ENCODE measurements at regions not wholly inside any gene's neighbourhood (a gene's known extent, or its start where the extent isn't known, plus 50 kb on each side); places are given as distances from the start of the nearest gene placed in this dataset.

- Mint-ChIP-seq H3K27me3 (no peaks in the 10 kb centered on the region), H3K4me1 (no peaks in the 10 kb centered on the region), H3K9me3 (peaks cover 5% of the 10 kb centered on the region), H3K36me3 (ENCODE audit: low read depth) (no peaks in the 10 kb centered on the region), H3K4me3 (no peak overlapping the region), H3K27ac (no peak overlapping the region)
- ChIA-PET POLR2A (no interaction called here), CTCF (no interaction called here)
- no peak for DNase-seq
These were observed 204.7 kb upstream of the GABRA2 start for GRCh38 chr4:46594661-46595060.

GRCh38 chr4:46586566-46586965 is 196.6 kb upstream of the GABRA2 start:
- Mint-ChIP-seq H3K4me3 (no peak overlapping the region), H3K36me3 (ENCODE audit: low read depth) (no peaks in the 10 kb centered on the region), H3K4me1 (no peaks in the 10 kb centered on the region), H3K27me3 (no peaks in the 10 kb centered on the region), H3K27ac (no peak overlapping the region), H3K9me3 (peaks cover 5% of the 10 kb centered on the region)
- ChIA-PET POLR2A (no interaction called here), CTCF (no interaction called here)
- DNase-seq: no peak

GRCh38 chr4:46581677-46582076 is 191.7 kb upstream of the GABRA2 start:
- CTCF ChIA-PET: no interaction called here
- H3K4me3 Mint-ChIP-seq: no peak overlapping the region
- H3K36me3 Mint-ChIP-seq (ENCODE audit: low read depth): no peaks in the 10 kb centered on the region
- DNase-seq: no peak
- no peaks in the 10 kb centered on the region for H3K9me3 Mint-ChIP-seq
- H3K4me1 Mint-ChIP-seq: no peaks in the 10 kb centered on the region
- POLR2A ChIA-PET: no interaction called here
- no peaks in the 10 kb centered on the region for H3K27me3 Mint-ChIP-seq
- H3K27ac Mint-ChIP-seq: no peak overlapping the region

DNA sequence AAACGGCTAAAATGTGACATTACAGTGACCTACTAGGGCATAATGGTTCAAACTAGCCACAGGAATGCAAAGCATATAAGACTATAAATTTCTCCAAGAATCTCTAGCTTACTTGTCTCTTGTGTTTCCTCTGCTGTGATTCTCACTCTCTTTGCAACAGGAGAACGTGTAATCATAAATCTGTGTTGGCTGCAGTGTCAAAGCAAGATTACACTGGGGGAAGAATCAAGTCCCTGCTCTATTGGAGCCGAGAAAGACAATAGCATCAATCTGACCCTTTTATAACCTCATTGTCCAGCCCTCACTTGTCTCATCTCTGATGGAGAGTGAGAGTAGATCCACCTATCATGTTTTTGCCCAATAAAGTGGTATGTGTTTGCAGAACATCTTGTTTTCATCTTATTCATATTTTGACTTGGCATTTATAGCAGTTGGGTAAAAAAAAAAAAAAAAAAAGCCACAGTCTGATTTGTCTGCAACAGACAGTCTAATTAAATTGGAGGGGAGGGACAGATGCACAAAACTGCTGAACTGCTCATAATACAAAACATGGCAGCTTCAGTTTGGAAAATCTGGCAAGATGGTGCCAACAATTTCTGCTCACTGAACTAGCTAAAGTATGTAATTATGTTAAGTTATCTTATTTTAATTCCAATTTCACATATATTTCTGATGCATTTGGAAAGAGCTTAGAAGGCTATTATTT is 165.0 kb upstream of the GABRA2 start:
- POLR2A ChIA-PET: no interaction called here
- no peaks in the 10 kb centered on the region for H3K27me3 Mint-ChIP-seq
- DNase-seq: no peak
- no peak overlapping the region for H3K4me3 Mint-ChIP-seq
- no peak overlapping the region for H3K27ac Mint-ChIP-seq
- CTCF ChIA-PET: no interaction called here
- no peaks in the 10 kb centered on the region for H3K4me1 Mint-ChIP-seq
- H3K36me3 Mint-ChIP-seq (ENCODE audit: low read depth): no peaks in the 10 kb centered on the region
- no peaks in the 10 kb centered on the region for H3K9me3 Mint-ChIP-seq

DNA sequence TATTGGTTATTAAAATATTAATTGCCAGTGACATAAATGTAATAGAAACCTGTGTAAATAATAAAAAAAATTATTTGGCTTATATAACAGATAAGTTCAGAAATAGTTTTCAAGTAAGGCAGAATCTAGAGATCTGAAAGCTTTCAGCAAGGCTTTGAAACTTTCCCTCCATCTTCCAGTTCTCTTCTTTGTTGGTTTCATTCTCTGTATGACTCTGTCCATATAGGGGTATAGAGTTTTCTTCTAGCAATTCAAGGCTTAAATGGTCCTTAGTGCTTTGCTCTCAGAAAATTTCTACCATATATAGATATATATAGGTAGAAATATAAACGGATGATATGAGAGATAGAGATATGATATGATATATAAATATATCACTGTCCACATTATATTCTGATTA is 160.5 kb upstream of the GABRA2 start:
- no peak for DNase-seq
- H3K9me3 Mint-ChIP-seq: no peaks in the 10 kb centered on the region
- H3K4me1 Mint-ChIP-seq: no peaks in the 10 kb centered on the region
- ChIA-PET POLR2A (no interaction called here), CTCF (no interaction called here)
- H3K27me3 Mint-ChIP-seq: no peaks in the 10 kb centered on the region
- no peak overlapping the region for H3K4me3 Mint-ChIP-seq
- no peaks in the 10 kb centered on the region for H3K36me3 Mint-ChIP-seq (ENCODE audit: low read depth)
- no peak overlapping the region for H3K27ac Mint-ChIP-seq

DNA sequence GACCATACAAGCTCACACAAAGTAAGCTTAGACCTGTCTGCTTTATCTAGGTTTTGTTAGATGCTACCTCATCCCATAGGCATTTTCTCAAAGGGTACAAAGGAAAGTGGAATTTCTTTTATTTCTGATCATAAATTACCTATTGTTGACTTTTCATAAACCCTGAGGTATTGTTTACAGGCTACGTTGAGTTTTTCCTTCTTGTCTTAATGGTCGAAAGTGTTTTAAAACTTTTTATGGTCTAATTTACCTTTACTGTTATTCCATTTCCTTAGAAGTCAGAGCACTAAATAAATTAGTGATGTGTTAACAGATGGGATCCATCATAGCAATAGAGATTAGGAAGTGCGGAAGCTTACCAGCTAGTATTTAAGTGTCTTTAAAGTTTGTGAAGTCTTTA is 159.2 kb upstream of the GABRA2 start:
- Mint-ChIP-seq H3K36me3 (ENCODE audit: low read depth) (no peaks in the 10 kb centered on the region), H3K27me3 (no peaks in the 10 kb centered on the region), H3K4me1 (no peaks in the 10 kb centered on the region), H3K27ac (no peak overlapping the region), H3K9me3 (no peaks in the 10 kb centered on the region), H3K4me3 (no peak overlapping the region)
- no peak for DNase-seq
- POLR2A ChIA-PET: no interaction called here
- CTCF ChIA-PET: interaction anchor here (1.0 kb wide), 1 partner anchor 10 kb away, joined by 3 read pairs; no protein-coding TSS in a partner anchor

- Mint-ChIP-seq H3K4me1 (no peaks in the 10 kb centered on the region), H3K27ac (no peak overlapping the region), H3K27me3 (no peaks in the 10 kb centered on the region), H3K4me3 (no peak overlapping the region), H3K9me3 (peaks cover 3% of the 10 kb centered on the region), H3K36me3 (ENCODE audit: low read depth) (no peaks in the 10 kb centered on the region)
- no peak for DNase-seq
- POLR2A ChIA-PET: no interaction called here
- CTCF ChIA-PET: no interaction called here
These were observed 134.8 kb upstream of the GABRA2 start for GRCh38 chr4:46524751-46525150.

DNA sequence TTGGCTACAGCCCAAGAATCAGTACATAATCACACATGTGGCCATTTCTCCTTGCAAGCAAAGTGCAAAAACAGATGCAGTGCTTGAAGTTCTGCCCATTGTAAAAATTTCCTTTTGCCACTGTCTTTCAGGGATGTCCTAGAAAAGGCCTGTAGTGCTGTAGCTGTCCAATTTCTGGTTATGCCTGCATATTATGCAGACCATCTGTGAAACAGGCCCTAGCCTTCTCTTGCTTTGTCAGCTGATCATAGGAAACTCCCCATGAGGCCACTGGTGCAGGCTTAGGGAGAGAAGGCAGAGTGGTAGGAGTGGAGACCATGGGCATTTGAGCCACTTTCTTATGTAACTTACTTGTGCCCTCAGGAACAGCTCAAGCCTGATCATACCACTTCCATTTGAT is 130.4 kb upstream of the GABRA2 start:
- H3K27ac Mint-ChIP-seq: no peak overlapping the region
- H3K4me3 Mint-ChIP-seq: no peak overlapping the region
- no peaks in the 10 kb centered on the region for H3K4me1 Mint-ChIP-seq
- DNase-seq: no peak
- ChIA-PET CTCF (interaction anchor here (0.6 kb wide), 1 partner anchor 26 kb away, joined by 6 read pairs; no protein-coding TSS in a partner anchor), POLR2A (no interaction called here)
- H3K36me3 Mint-ChIP-seq (ENCODE audit: low read depth): no peaks in the 10 kb centered on the region
- H3K27me3 Mint-ChIP-seq: no peaks in the 10 kb centered on the region
- peaks cover 7% of the 10 kb centered on the region for H3K9me3 Mint-ChIP-seq

- no peaks in the 10 kb centered on the region for H3K36me3 Mint-ChIP-seq (ENCODE audit: low read depth)
- no peaks in the 10 kb centered on the region for H3K27me3 Mint-ChIP-seq
- H3K27ac Mint-ChIP-seq: no peak overlapping the region
- no peak for DNase-seq
- POLR2A ChIA-PET: no interaction called here
- peaks cover 4% of the 10 kb centered on the region for H3K9me3 Mint-ChIP-seq
- H3K4me3 Mint-ChIP-seq: no peak overlapping the region
- no peaks in the 10 kb centered on the region for H3K4me1 Mint-ChIP-seq
- CTCF ChIA-PET: no interaction called here
These were observed 126.0 kb upstream of the GABRA2 start for GRCh38 chr4:46515940-46516339.

DNA sequence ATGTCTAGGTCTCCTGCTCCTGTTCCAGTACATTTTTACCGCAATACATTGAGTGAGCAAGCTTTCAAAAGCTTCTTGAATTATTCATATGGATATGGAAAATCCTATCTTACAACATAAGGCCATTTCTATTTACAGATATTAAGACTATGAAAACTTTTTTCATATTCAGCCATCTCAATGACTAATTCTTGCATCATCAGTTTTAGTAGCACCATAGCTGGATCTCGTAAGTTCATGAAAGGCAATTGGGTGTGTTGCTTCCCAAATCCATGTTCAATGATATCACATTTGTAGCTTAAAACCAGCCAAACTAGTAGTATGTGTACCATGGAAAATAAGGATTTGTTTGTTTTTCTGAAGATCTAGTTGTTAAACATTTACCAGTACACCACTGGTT is 118.3 kb upstream of the GABRA2 start:
- ChIA-PET CTCF (no interaction called here), POLR2A (no interaction called here)
- Mint-ChIP-seq H3K9me3 (no peaks in the 10 kb centered on the region), H3K27ac (no peak overlapping the region), H3K4me1 (no peaks in the 10 kb centered on the region), H3K27me3 (no peaks in the 10 kb centered on the region), H3K36me3 (ENCODE audit: low read depth) (no peaks in the 10 kb centered on the region), H3K4me3 (no peak overlapping the region)
- no peak for DNase-seq

GRCh38 chr4:46506876-46507275 is 116.9 kb upstream of the GABRA2 start:
- Mint-ChIP-seq H3K36me3 (ENCODE audit: low read depth) (no peaks in the 10 kb centered on the region), H3K4me3 (no peak overlapping the region), H3K27ac (no peak overlapping the region), H3K4me1 (no peaks in the 10 kb centered on the region), H3K27me3 (no peaks in the 10 kb centered on the region), H3K9me3 (no peaks in the 10 kb centered on the region)
- DNase-seq: no peak
- POLR2A ChIA-PET: no interaction called here
- CTCF ChIA-PET: no interaction called here

- no peaks in the 10 kb centered on the region for H3K4me1 Mint-ChIP-seq
- no peaks in the 10 kb centered on the region for H3K36me3 Mint-ChIP-seq (ENCODE audit: low read depth)
- no peaks in the 10 kb centered on the region for H3K27me3 Mint-ChIP-seq
- H3K27ac Mint-ChIP-seq: no peak overlapping the region
- no peak overlapping the region for H3K4me3 Mint-ChIP-seq
- no peak for DNase-seq
- ChIA-PET CTCF (no interaction called here), POLR2A (no interaction called here)
- H3K9me3 Mint-ChIP-seq: no peaks in the 10 kb centered on the region
These were observed 115.2 kb upstream of the GABRA2 start for GRCh38 chr4:46505131-46505530.

DNA sequence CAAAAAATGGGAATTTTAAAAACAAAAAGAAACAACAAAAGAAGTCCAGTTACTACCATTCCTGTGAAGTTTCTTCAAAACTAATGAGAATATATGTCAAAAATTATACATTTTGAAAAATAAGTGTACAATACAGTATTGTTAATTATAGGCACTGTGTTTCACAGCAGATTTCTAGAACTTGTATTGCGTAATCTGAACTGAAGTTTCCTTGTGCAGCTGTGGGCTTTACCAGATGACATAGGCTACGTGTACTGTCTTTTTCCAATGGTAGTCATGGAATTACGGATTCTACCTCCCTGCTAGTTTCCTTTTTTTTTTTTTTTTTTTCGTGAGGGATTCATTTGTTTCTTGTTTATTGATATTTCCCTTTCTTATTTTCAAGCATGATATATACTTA is 113.8 kb upstream of the GABRA2 start:
- CTCF ChIA-PET: no interaction called here
- Mint-ChIP-seq H3K4me1 (no peaks in the 10 kb centered on the region), H3K4me3 (no peak overlapping the region), H3K27ac (no peak overlapping the region), H3K27me3 (no peaks in the 10 kb centered on the region), H3K36me3 (ENCODE audit: low read depth) (no peaks in the 10 kb centered on the region), H3K9me3 (no peaks in the 10 kb centered on the region)
- POLR2A ChIA-PET: no interaction called here
- DNase-seq: no peak

DNA sequence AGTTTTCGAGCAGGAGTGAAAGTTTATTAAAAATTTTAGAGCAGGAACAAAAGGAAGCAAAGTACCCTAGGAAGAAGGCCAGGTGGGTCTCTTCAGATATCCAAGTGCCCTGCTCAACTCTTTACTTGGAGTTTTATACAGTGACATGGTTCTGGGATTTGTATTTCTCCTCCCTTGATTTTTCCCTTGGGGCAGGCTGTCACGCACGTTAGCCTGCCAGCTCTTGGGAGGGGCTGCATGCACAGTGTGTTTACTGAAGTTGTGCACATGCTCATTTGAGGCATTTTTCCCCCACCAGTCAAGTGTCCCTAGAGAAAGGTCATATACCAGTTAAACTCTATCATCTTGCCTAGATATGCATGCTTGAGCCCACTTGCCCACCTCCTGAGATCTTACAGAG is 102.5 kb upstream of the GABRA2 start:
- Mint-ChIP-seq H3K27ac (no peak overlapping the region), H3K4me3 (no peak overlapping the region)
- DNase-seq: no peak

More for the DNA sequence above, 102.5 kb upstream of the GABRA2 start:
- H3K27me3 Mint-ChIP-seq: no peaks in the 10 kb centered on the region
- ChIA-PET CTCF (no interaction called here), POLR2A (no interaction called here)
- H3K4me1 Mint-ChIP-seq: no peaks in the 10 kb centered on the region
- H3K36me3 Mint-ChIP-seq (ENCODE audit: low read depth): no peaks in the 10 kb centered on the region
- peaks cover 1% of the 10 kb centered on the region for H3K9me3 Mint-ChIP-seq

Data from activated CD4-positive, alpha-beta T cell treated with anti-CD3 and anti-CD28 coated beads, Interleukin-2, amount 10 ng/mL, durations not matched to agents 7 days and 5 days (primary cell).